ENCODE measurements at regions not wholly inside any gene's neighbourhood (a gene's known extent, or its start where the extent isn't known, plus 50 kb on each side); places are given as distances from the start of the nearest gene placed in this dataset.
A peak's percentile ranks its signal among the peaks of the same experiment; 100 is the strongest.

GRCh38 chr9:22682536-22682935 is 235.9 kb downstream of the DMRTA1 start:
- TF ChIP-seq, protein P1, sequence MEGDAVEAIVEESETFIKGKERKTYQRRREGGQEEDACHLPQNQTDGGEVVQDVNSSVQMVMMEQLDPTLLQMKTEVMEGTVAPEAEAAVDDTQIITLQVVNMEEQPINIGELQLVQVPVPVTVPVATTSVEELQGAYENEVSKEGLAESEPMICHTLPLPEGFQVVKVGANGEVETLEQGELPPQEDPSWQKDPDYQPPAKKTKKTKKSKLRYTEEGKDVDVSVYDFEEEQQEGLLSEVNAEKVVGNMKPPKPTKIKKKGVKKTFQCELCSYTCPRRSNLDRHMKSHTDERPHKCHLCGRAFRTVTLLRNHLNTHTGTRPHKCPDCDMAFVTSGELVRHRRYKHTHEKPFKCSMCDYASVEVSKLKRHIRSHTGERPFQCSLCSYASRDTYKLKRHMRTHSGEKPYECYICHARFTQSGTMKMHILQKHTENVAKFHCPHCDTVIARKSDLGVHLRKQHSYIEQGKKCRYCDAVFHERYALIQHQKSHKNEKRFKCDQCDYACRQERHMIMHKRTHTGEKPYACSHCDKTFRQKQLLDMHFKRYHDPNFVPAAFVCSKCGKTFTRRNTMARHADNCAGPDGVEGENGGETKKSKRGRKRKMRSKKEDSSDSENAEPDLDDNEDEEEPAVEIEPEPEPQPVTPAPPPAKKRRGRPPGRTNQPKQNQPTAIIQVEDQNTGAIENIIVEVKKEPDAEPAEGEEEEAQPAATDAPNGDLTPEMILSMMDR (IDR thresholded peaks at IDR 0.05; ENCODE audit: insufficient read depth, low read length), result no peak
- peak; percentile 62 for DNase-seq (ENCODE audit: low read depth)
- no peak overlapping the region for H3K4me3 ChIP-seq (ENCODE audit: low read depth, low read length)

DNA sequence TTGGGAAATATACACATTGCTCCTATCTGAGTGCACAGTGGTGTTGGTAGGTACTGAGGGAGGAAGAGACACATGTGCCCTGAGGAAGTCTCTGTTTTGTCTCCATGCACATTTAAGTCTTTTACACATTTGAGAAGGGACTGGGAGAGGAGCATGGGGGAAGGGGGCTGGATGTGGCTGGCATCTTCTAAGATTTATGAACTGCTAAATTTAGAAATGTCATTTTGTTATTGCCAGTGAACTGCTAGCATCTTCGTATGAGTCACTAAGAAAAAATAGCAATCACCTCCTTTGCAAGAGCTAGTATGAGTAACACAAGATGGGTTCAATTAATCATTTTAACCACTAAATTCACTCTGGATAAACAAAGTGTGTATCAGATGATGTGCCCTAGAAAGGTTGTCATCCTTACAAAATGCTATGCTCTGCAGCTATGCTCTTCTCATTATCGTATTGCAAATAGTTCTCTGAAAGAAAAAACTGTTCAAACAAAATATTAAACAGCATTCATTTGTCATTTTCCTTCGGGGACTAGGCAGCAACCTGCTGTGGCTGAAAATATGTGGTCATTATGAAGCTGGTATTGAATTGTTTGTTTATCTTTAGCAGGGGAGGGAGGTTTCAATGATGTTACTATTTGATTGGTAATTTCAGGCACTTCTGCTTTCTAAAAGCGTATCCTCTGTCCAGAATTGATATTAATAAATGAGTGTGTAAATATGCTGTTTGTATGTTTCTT is 236.5 kb downstream of the DMRTA1 start:
- H3K4me3 ChIP-seq (ENCODE audit: low read depth, low read length), result no peak overlapping the region

DNA sequence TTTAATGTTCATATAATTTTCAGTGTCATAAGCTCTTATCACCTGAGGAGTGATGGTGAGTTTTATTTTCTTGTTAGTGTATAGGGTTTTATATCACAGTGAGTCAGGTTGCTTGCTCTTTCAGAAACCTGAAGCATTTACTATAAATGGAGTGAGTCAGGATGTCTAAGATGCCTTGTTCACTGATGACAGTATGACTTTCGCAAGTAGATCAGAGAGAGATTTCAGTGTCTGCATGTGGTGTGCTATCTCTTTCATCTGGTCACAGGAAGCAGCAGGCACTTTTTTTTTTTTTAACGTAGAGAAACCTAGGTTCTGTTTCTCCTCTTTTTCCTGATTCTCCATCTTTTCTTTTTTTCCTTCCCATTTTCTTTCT is 237.1 kb downstream of the DMRTA1 start:
- DNase-seq (ENCODE audit: low read depth), result peak; percentile 56
- no peak overlapping the region for H3K4me3 ChIP-seq (ENCODE audit: low read depth, low read length)
- TF ChIP-seq, protein P1 (IDR thresholded peaks at IDR 0.05; ENCODE audit: insufficient read depth, low read length), result no peak

More for the DNA sequence above, 236.5 kb downstream of the DMRTA1 start:
- DNase-seq (ENCODE audit: low read depth), result peak; percentile 78
- TF ChIP-seq, protein P1 (IDR thresholded peaks at IDR 0.05; ENCODE audit: insufficient read depth, low read length), result no peak

- no peak overlapping the region for H3K4me3 ChIP-seq (ENCODE audit: low read depth, low read length)
- TF ChIP-seq, protein P1 (IDR thresholded peaks at IDR 0.05; ENCODE audit: insufficient read depth, low read length), result no peak
- DNase-seq (ENCODE audit: low read depth), result peak; percentile 21
These were observed 246.5 kb downstream of the DMRTA1 start for GRCh38 chr9:22693156-22693555.

- no peak for DNase-seq (ENCODE audit: low read depth)
- H3K4me3 ChIP-seq (ENCODE audit: low read depth, low read length), result no peak overlapping the region
- TF ChIP-seq, protein P1 (IDR thresholded peaks at IDR 0.05; ENCODE audit: insufficient read depth, low read length), result no peak
These were observed 253.5 kb downstream of the DMRTA1 start for GRCh38 chr9:22700171-22700570.

GRCh38 chr9:22718653-22719052 is 272.0 kb downstream of the DMRTA1 start:
- TF ChIP-seq, protein P1 (IDR thresholded peaks at IDR 0.05; ENCODE audit: insufficient read depth, low read length), result peak; percentile 22
- H3K4me3 ChIP-seq (ENCODE audit: low read depth, low read length), result no peak overlapping the region
- no peak for DNase-seq (ENCODE audit: low read depth)

GRCh38 chr9:22722492-22722891 is 275.9 kb downstream of the DMRTA1 start:
- TF ChIP-seq, protein P1 (IDR thresholded peaks at IDR 0.05; ENCODE audit: insufficient read depth, low read length), result no peak
- H3K4me3 ChIP-seq (ENCODE audit: low read depth, low read length), result no peak overlapping the region
- peak; percentile 2 for DNase-seq (ENCODE audit: low read depth)

Measured in fibroblast of the aortic adventitia (primary cell).